CD4-positive, alpha-beta memory T cell (primary cell): ENCODE measurements at regions not wholly inside any gene's neighbourhood (a gene's known extent, or its start where the extent isn't known, plus 50 kb on each side); places are given as distances from the start of the nearest gene placed in this dataset.

Experiments
- CTCF ChIA-PET: fragments of 350-600 bp; sonication (Branson Sonifier 250); formaldehyde crosslinking; loops from one replicate; lab custom pipeline; 2021; ENCODE audit warnings: inconsistent platforms; ENCODE audit not compliant: partially characterized antibody; lab: Charles Lee
- POLR2A ChIA-PET: fragments of 350-600 bp; sonication (Branson Sonifier 250); formaldehyde crosslinking; loops from one replicate; lab custom pipeline; 2021; ENCODE audit not compliant: partially characterized antibody; lab: Charles Lee
- DNase-seq, 5 donors: peaks; one replicate each; pipeline versions ENCODE4 v3.0.0 to v3.0.0-alpha.2; 2020 to 2022; ENCODE audit warnings: mixed read lengths in 1 of 5
- H3K27ac ChIP-seq: one replicate; pipeline ENCODE4 v1.7.0; 2013; ENCODE audit warnings: low read depth, low read length
- H3K27me3 ChIP-seq: 2 replicates; pipeline ENCODE4 v1.7.0; 2013; ENCODE audit warnings: mild to moderate bottlenecking, low read length, moderate library complexity; ENCODE audit not compliant: insufficient read depth
- H3K36me3 ChIP-seq: 2 replicates; pipeline ENCODE4 v1.7.0; 2013; ENCODE audit warnings: mild to moderate bottlenecking, low read length, moderate library complexity; ENCODE audit not compliant: insufficient read depth
- H3K4me1 ChIP-seq: 2 replicates; pipeline ENCODE4 v1.7.0; 2013; ENCODE audit warnings: mild to moderate bottlenecking, low read length, moderate library complexity; ENCODE audit not compliant: insufficient read depth
- H3K4me3 ChIP-seq, 2 donors: one replicate each; pipeline ENCODE4 v1.7.0; 2013; ENCODE audit warnings: low read length in 2 of 2, mild to moderate bottlenecking in 1 of 2
- H3K9me3 ChIP-seq, 2 donors: one replicate each; pipeline ENCODE4 v1.7.0; 2013; ENCODE audit warnings: low read length in 2 of 2, control low read depth in 1 of 2; ENCODE audit not compliant: control insufficient read depth in 1 of 2
- H3K27ac Mint-ChIP-seq, 7 donors: one replicate each; pipeline ENCODE4 v1.8.0; 2020 to 2021; ENCODE audit warnings: mixed read lengths in 7 of 7, mild to moderate bottlenecking in 6 of 7, inconsistent platforms in 3 of 7, moderate library complexity in 3 of 7
- H3K27me3 Mint-ChIP-seq, 2 donors: one replicate each; pipeline ENCODE4 v1.8.0; 2020 to 2021; ENCODE audit warnings: mixed read lengths in 2 of 2
- H3K36me3 Mint-ChIP-seq, 2 donors: one replicate each; pipeline ENCODE4 v1.8.0; 2020 to 2021; ENCODE audit warnings: mixed read lengths in 2 of 2, inconsistent platforms in 1 of 2, mild to moderate bottlenecking in 1 of 2
- H3K4me1 Mint-ChIP-seq, 4 donors: one replicate each; pipeline ENCODE4 v1.8.0; 2020 to 2021; ENCODE audit warnings: mixed read lengths in 4 of 4, mild to moderate bottlenecking in 1 of 4
- H3K4me3 Mint-ChIP-seq, 8 donors: one replicate each; pipeline ENCODE4 v1.8.0; 2020 to 2021; ENCODE audit warnings: mixed read lengths in 8 of 8, mild to moderate bottlenecking in 7 of 8, moderate library complexity in 6 of 8, inconsistent platforms in 3 of 8
- H3K9me3 Mint-ChIP-seq, 8 donors: one replicate each; pipeline ENCODE4 v1.8.0; 2020 to 2021; ENCODE audit warnings: mixed read lengths in 8 of 8, mild to moderate bottlenecking in 5 of 8, inconsistent platforms in 3 of 8, moderate library complexity in 1 of 8
- intact Hi-C: fragments of 100-400 bp; cut with micrococcal nuclease; formaldehyde crosslinking; loops from one replicate; pipeline ENCODE4 v1.15.1; 2023

DNA sequence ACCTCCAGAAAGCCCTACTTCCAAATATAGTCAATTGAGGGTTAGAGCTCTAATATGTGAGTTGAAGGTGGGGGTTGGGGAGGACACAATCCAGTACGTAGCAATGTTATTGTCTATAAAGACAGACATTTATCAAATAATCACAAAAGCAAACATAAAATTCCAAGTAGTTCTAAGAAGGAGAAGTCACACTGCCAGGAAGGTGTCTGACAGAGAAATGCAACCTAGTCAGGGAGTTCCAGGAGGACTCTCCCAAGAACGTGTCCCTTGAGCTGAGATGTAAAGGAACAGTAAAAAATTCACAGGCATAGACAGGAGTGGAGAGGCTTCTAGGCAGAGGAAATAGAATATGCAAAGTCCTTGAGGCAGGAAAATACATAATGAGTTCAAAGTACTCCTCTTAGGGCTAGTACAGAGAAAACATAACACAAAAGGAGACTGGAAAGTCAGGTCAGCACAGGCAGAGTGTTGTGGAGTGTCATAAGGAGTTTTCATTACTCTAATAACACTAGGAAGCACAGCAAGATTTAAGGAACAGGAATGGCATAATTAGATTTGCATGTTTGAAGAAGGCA lies 277.6 kb upstream of the STT3B start:
- intact Hi-C loops, result no loop called here
- Mint-ChIP-seq H3K4me3 (no peak overlapping the region), H3K9me3 (peaks cover 0 to 7% (median under 1%) of the 10 kb centered on the region in 8 donors), H3K36me3 (no peaks in the 10 kb centered on the region), H3K27ac (no peak overlapping the region), H3K4me1 (peaks cover 14 to 20% (median 16%) of the 10 kb centered on the region in 4 donors), H3K27me3 (no peaks in the 10 kb centered on the region)
- H3K27ac ChIP-seq, result no peak overlapping the region
- H3K4me1 ChIP-seq, result peaks cover under 1% of the 10 kb centered on the region
- CTCF ChIA-PET, result no interaction called here
- no peak for DNase-seq
- no peak overlapping the region for H3K4me3 ChIP-seq
- no peaks in the 10 kb centered on the region for H3K27me3 ChIP-seq
- no peaks in the 10 kb centered on the region for H3K9me3 ChIP-seq
- no peaks in the 10 kb centered on the region for H3K36me3 ChIP-seq
- POLR2A ChIA-PET, result no interaction called here

DNA sequence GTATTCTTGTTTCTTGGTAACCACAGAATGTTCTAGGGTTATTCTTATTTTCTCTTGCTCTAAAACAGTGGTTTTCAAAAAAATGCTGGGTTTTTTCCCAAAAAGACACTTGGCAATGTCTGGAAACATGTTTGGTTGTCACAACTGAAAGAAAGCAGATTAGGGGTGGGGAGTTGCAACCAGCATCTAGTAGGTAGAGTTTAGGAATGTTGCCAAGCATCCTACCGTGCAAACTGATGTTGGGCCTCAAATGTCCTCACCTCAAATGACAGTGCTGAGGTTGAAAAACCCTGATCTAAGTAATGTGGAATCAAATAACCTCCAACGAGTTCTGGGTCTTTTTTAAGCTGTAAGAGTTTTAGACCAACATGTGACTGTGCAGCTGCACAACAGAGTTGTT lies 270.5 kb upstream of the STT3B start:
- Mint-ChIP-seq H3K4me1 (peaks cover 0 to 1% (median under 1%) of the 10 kb centered on the region in 4 donors), H3K36me3 (no peaks in the 10 kb centered on the region), H3K9me3 (peaks cover 0 to 17% (median 2%) of the 10 kb centered on the region in 8 donors), H3K27ac (no peak overlapping the region), H3K4me3 (no peak overlapping the region), H3K27me3 (no peaks in the 10 kb centered on the region)
- Histone ChIP-seq H3K4me3 (no peak overlapping the region), H3K27me3 (no peaks in the 10 kb centered on the region), H3K4me1 (no peaks in the 10 kb centered on the region), H3K36me3 (no peaks in the 10 kb centered on the region), H3K27ac (no peak overlapping the region), H3K9me3 (no peaks in the 10 kb centered on the region)
- ChIA-PET CTCF (no interaction called here), POLR2A (no interaction called here)
- intact Hi-C loops, result no loop called here
- DNase-seq, result no peak

DNA sequence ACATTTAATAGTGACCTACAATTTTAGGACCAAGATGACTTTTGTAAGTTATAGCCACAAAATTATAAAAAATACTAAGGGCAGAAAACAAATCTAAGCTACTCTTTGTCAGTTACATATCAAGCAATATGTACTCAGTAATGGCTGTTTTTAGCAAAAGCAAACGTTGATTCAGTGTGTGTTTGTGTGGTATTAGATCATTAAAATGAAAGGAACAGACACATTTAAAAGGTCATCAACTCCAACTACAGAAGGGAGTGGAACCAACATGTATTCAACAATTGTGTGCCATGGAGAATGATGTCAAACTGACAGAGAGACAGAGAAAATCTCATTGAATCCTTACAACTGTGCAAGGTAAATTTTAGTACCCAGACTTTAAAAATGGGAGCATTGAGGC lies 268.8 kb upstream of the STT3B start:
- H3K27ac Mint-ChIP-seq, result no peak overlapping the region
- Histone ChIP-seq H3K27me3 (no peaks in the 10 kb centered on the region), H3K9me3 (no peaks in the 10 kb centered on the region), H3K4me3 (no peak overlapping the region), H3K36me3 (no peaks in the 10 kb centered on the region), H3K4me1 (no peaks in the 10 kb centered on the region), H3K27ac (no peak overlapping the region)
- peaks cover 0 to 9% (median 5%) of the 10 kb centered on the region in 4 donors for H3K4me1 Mint-ChIP-seq
- H3K4me3 Mint-ChIP-seq, result no peak overlapping the region
- intact Hi-C loops, result no loop called here
- ChIA-PET POLR2A (no interaction called here), CTCF (no interaction called here)
- peaks cover 0 to 17% (median 3%) of the 10 kb centered on the region in 8 donors for H3K9me3 Mint-ChIP-seq
- H3K27me3 Mint-ChIP-seq, result no peaks in the 10 kb centered on the region
- no peak for DNase-seq
- no peaks in the 10 kb centered on the region for H3K36me3 Mint-ChIP-seq

DNA sequence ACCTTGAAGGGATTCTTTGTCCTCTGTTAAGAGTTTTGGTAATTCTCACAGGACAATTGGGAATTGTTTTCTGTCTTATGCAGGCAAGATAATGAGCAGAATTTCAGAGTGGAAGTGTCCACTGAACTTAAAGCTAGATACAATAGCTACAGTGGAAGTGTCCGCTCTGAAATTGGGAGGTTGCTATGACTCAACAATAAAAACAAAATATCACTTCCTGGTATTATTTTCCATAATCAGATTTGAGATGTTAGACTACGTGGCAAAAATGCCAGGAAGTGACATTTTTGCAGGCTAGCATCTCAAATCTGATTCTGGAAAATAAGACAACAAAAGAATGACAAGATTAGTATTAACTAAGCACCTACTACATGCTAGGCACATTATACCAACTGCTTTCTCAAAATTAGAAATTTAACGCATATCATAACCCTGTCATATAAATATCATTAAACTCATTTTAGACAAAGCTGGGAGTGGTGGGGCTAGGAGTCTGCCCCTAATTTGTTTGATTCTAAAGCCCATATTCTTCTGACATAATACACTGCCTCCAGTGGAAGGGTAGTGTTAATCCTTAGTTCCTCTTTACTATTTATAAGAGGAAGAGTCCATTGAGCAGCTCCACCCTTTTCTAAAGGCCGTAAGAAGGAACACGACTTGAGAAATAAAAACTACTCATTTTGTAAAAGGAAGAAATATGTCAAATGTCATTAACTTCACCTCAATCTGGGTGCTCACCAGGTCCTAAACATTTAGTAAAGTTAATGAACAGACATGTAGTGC lies 266.9 kb upstream of the STT3B start:
- Histone ChIP-seq H3K27me3 (no peaks in the 10 kb centered on the region), H3K4me1 (no peaks in the 10 kb centered on the region), H3K9me3 (no peaks in the 10 kb centered on the region), H3K27ac (no peak overlapping the region), H3K4me3 (no peak overlapping the region), H3K36me3 (no peaks in the 10 kb centered on the region)
- intact Hi-C loops, result no loop called here
- no peak for DNase-seq
- ChIA-PET CTCF (no interaction called here), POLR2A (no interaction called here)
- no peaks in the 10 kb centered on the region for H3K36me3 Mint-ChIP-seq
- no peak overlapping the region for H3K4me3 Mint-ChIP-seq
- H3K27me3 Mint-ChIP-seq, result no peaks in the 10 kb centered on the region
- peaks cover 0 to 9% (median 5%) of the 10 kb centered on the region in 4 donors for H3K4me1 Mint-ChIP-seq
- H3K9me3 Mint-ChIP-seq, result peaks cover 0 to 9% (median 1%) of the 10 kb centered on the region in 8 donors
- H3K27ac Mint-ChIP-seq, result no peak overlapping the region

DNA sequence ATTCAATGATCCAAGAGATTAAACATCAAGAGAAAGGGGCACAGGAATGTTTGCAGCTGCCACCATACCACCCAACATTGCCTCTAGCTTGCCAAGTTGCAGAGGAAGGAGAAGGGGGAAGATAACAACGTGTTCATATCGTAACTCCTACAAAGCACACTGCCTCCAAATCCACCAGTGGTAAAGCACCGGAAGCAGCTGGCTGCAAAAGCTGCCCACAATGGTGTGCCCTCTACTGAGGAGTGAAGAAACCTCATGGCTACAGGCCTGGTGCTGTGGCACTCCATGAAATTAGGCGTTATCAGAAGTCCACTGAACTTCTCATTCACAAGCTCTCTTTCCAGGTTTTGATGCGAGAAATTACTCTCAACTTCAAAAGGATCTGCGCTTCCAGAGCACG lies 263.9 kb upstream of the STT3B start:
- Mint-ChIP-seq H3K4me1 (peaks cover 0 to 7% (median 4%) of the 10 kb centered on the region in 4 donors), H3K27ac (no peak overlapping the region), H3K9me3 (peaks cover 0 to 5% (median 0%) of the 10 kb centered on the region in 8 donors), H3K27me3 (peaks cover 0 to 2% of the 10 kb centered on the region in 2 donors), H3K36me3 (no peaks in the 10 kb centered on the region), H3K4me3 (peak overlapping the region in 1 of 8 donors; percentile 32)
- CTCF ChIA-PET, result interaction anchor here (1.0 kb wide), 1 partner anchor 316 kb away, joined by 3 read pairs; no protein-coding TSS in a partner anchor
- no peak overlapping the region for H3K27ac ChIP-seq
- no peaks in the 10 kb centered on the region for H3K4me1 ChIP-seq
- H3K27me3 ChIP-seq, result no peaks in the 10 kb centered on the region
- H3K9me3 ChIP-seq, result no peaks in the 10 kb centered on the region
- no peaks in the 10 kb centered on the region for H3K36me3 ChIP-seq
- DNase-seq, result no peak
- no peak overlapping the region for H3K4me3 ChIP-seq
- POLR2A ChIA-PET, result interaction anchor here (0.8 kb wide), 1 partner anchor 42 kb away, joined by 3 read pairs; no protein-coding TSS in a partner anchor
- intact Hi-C loops, result no loop called here

DNA sequence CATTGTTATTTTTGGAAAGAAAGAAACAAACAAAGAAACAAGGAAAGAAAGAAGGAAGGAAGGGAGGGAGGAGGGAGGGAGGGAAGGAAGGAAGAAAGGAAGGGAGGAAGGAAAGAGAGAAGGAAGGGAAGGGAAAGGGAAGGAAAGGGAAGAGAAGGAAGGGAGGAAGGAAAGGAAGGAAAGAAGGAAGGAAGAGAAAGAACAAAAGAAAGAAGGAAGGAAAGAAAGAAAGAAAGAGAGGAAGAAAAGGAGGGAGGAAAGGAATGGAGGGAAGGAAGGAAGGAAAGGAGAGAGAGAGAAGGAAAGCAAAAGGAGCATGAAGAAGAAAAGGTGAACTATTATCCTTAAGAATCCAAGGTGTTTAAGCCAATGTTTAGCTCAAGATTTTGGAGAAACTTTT lies 262.7 kb upstream of the STT3B start:
- Histone ChIP-seq H3K36me3 (no peaks in the 10 kb centered on the region), H3K9me3 (no peaks in the 10 kb centered on the region), H3K4me3 (no peak overlapping the region), H3K27ac (no peak overlapping the region), H3K4me1 (no peaks in the 10 kb centered on the region), H3K27me3 (no peaks in the 10 kb centered on the region)
- Mint-ChIP-seq H3K27me3 (peaks cover 0 to 2% of the 10 kb centered on the region in 2 donors), H3K4me1 (peaks cover 0 to 7% (median 4%) of the 10 kb centered on the region in 4 donors), H3K9me3 (peaks cover 0 to 6% (median 0%) of the 10 kb centered on the region in 8 donors), H3K4me3 (no peak overlapping the region), H3K27ac (no peak overlapping the region), H3K36me3 (no peaks in the 10 kb centered on the region)
- ChIA-PET CTCF (no interaction called here), POLR2A (no interaction called here)
- no peak for DNase-seq
- intact Hi-C loops, result no loop called here

DNA sequence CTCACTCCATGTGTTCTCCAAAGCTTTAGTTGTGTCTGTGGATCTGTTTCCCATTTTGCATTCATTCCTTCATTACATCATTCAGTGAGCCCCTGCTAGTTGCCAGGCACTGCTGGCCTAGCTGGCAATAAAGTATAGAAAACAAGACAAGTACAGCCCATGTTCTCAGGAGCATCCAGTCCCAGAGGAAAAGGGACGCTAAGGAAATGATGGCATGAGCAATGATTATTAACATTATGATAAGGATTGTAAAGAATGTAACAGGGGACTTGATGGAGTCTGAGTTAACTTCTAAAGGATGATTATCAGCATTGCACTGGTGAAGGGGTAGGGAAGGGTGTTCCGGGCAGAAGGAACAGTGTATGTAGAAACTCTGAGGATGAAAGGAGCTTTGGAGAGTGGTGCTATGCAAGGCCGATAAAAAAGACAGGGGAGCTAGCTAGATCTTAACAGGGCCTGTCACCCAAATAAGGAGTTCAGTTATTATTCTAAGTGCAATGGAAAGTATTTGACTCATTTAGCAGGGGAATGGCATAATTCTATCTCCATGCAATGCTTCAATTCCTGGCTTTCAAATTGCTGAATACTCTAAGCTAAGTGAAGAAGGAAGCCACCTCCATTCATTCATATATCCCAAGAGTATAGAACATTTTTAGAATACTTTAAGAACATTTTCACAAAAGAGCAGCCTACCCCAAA lies 258.2 kb upstream of the STT3B start:
- DNase-seq, result no peak
- H3K36me3 Mint-ChIP-seq, result no peaks in the 10 kb centered on the region
- intact Hi-C loops, result no loop called here
- peaks cover 9 to 13% (median 11%) of the 10 kb centered on the region in 4 donors for H3K4me1 Mint-ChIP-seq
- Histone ChIP-seq H3K27ac (no peak overlapping the region), H3K27me3 (no peaks in the 10 kb centered on the region), H3K4me1 (peaks cover 8% of the 10 kb centered on the region), H3K9me3 (no peaks in the 10 kb centered on the region), H3K4me3 (no peak overlapping the region), H3K36me3 (no peaks in the 10 kb centered on the region)
- no peak overlapping the region for H3K4me3 Mint-ChIP-seq
- peaks cover 0 to 2% of the 10 kb centered on the region in 2 donors for H3K27me3 Mint-ChIP-seq
- CTCF ChIA-PET, result no interaction called here
- no peak overlapping the region for H3K27ac Mint-ChIP-seq
- H3K9me3 Mint-ChIP-seq, result peaks cover 0 to 2% (median 0%) of the 10 kb centered on the region in 8 donors
- POLR2A ChIA-PET, result no interaction called here
